NAMALWA (cell line): ENCODE measurements at regions not wholly inside any gene's neighbourhood (a gene's known extent, or its start where the extent isn't known, plus 50 kb on each side); places are given as distances from the start of the nearest gene placed in this dataset.
"Not testable (repeated sequence)": the region's sequence is repeated elsewhere in the genome, so short reads cannot be mapped to it uniquely, and the experiment has no call there.

ENCODE experiments used
- DNase-seq: peaks from one replicate; pipeline ENCODE4 v3.0.0-alpha.2; 2015; ENCODE audit warnings: low spot score

- DNase-seq: not testable (repeated sequence)
These were observed 94.0 kb upstream of the NIPBL start for GRCh38 chr5:36782612-36783011.

GRCh38 chr5:36786448-36787012 lies 90.0 kb upstream of the NIPBL start:
- no peak for DNase-seq

DNA sequence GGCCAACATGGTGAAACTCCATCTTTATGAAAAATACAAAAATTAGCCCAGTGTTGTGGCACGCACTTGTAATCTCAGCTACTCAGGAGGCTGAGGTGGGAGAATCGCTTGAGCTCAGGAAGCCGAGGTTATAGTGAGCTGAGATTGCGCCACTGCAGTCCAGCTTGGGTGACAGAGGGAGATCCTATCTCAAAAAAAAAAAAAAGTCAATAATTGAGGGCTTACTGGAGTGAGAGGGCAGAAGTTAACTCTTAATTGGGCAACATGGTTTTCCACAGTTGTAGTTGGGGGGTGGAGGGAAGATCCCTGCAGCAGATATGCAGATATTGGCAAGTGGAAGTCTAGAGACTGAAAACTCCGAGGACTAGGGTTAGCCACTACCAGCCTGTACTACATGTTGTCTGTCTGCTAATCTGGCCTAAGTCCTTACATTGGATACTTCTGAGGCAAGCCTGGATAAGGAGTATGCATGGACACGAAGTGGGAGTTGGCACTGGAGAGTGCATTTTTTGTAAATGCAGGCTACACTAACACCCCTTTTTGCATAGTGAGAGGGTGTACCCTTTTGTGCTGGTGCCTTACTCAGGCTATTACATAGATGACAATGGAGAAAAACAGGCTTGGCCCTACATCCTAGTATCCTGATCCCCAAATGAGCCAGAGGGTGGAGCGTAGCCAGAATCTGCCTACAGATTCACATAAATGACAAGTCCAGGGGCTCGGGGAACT lies 89.0 kb upstream of the NIPBL start:
- DNase-seq: no peak

- no peak for DNase-seq
These were observed 85.7 kb upstream of the NIPBL start for GRCh38 chr5:36790847-36791246.

DNA sequence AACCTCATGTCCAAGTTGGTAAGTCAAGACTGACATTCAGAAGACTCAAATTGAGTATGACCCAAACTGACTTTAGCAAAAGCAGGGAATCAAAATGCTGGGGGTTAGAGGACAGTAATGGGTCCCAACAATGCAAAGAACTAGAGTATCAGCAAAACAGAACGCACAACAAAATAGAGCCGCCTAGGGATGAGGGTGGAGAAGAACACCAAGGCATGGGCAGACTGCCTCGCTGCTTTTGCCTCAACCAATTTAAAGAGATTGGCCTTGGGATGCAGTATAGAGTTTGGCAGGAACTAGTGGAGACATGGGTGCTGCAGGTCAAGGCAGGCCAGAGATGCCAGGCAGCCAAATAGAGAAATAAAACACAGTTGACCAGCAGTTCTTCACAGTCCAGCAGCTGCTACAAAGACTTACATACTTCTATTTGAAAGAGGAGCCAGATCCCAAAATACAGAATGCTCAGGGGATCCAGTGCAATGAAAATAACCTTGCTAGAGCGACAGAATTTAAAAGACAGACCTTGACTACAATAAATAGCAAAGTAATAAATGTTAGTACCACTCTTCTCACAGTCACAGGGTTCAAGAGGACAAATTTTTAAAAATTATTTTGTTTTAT lies 83.9 kb upstream of the NIPBL start:
- DNase-seq: no peak

DNA sequence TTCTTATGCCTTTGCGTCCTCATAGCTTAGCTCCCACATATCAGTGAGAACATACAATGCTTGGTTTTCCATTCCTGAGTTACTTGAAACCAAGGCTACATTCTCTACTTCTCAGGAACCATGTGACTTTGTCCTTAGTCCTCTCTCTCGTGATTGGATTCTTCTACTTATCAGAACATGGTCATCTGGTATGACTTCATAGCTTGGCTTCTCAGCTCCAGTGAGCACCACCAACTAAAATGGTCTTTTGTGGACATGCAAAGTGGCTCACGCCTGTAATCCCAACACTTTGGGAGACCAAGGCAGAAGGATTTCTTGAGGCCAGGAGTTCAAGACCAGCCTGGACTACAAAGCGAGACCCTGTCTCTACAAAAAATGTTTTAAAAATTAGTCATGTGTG lies 81.2 kb upstream of the NIPBL start:
- DNase-seq: no peak

DNA sequence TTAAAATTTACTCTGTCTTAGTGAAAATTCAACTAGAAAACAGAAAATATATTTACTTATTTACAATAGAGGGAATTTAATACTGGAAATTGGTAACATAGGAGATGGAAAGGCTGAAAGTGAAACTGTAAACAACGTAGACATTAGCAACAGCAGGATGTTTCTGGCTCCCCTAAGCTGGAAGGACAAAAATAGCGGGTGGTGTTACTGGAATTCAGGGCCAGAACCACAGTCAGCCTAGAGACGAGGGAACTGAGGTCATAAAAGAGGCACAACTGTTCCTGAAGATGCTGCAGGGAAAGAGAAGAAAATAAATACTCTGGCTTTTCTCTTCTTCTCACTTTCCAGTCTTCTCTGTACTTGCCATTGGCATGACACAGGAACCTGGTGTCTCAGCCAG lies 80.4 kb upstream of the NIPBL start:
- no peak for DNase-seq

GRCh38 chr5:36801523-36801922 lies 75.0 kb upstream of the NIPBL start:
- DNase-seq: no peak

DNA sequence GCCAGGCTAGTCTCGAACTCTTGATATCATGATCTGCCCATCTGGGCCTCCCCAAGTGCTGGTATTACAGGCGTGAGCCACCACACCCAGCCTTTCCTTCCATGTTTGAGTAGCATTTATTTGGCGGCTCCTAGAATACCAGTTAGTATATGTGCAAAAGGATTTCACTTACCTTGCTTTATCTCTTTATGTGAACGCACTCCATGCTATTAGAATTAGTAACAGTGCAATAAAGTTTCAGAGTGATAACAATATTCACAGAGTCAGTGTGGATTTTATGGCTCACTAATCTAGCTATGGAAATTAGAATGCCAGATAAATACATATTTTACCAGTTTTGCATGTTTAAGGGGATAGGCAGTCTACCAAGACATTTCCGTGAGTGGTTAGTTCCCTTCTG lies 74.4 kb upstream of the NIPBL start:
- DNase-seq: no peak

DNA sequence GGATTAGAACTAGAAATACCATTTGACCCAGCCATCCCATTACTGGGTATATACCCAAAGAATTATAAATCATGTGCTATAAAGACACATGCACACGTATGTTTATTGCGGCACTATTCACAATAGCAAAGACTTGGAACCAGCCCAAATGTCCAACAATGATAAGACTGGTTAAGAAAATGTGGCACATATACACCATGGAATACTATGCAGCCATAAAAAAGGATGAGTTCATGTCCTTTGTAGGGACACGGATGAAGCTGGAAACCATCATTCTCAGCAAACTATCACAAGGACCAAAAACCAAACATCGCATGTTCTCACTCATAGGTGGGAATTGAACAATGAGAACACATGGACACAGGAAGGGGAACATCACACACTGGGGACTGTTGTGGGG lies 63.3 kb upstream of the NIPBL start:
- not testable (repeated sequence) for DNase-seq

GRCh38 chr5:36815871-36816270 lies 60.7 kb upstream of the NIPBL start:
- no peak for DNase-seq

DNA sequence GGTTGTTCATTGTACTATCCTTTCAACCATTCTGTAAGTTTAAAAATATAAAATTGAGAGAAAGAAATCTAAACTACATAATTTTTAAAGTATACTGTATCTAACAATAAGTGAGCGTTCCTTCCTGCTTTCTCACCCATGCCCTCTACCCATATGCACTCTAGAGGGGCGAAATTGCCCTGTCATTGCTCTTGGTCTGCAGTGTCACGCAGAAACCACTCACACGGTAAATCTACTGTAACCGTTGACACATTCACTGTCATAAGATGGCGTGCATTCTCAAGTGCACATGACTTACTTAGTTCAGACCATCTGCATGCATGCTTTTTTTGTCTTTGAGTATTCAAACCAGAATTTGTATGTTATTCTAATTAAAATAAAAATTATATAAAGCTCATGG lies 55.7 kb upstream of the NIPBL start:
- no peak for DNase-seq

DNA sequence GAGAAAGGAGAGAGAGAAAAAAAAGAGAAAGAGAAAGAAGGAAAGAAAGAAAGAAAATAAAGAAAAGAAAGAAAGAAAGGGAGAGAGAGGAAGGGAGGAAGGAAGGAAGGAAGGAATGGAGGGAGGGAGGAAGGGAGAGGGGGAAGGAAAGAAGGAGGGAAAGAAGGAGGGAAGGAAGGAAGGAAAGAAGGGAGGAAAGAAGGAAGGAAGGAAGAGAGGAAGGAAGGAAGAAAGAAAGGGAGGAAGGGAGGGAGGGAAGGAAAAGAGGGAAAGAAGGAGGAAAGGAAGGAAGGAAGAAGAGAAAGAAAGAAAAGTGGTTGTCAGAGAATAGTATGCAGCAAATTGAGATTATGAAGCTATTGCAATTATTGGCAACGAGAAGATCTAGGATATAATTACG lies 49.9 kb upstream of the NIPBL start:
- DNase-seq: no peak
